Breast epithelium (tissue), 3 donors: ENCODE measurements at regions not wholly inside any gene's neighbourhood (a gene's known extent, or its start where the extent isn't known, plus 50 kb on each side); places are given as distances from the start of the nearest gene placed in this dataset.

Experiments
- POLR2AphosphoS5 ChIP-seq, 3 donors: sonication (generic); formaldehyde crosslinking; IDR thresholded peaks; one replicate each; pipeline ENCODE4 v1.6.1; 2017; ENCODE audit warnings: antibody characterized with exemption in 3 of 3
- TF ChIP-seq, protein P1 (sequence below), 3 donors: fragments of 450-650 bp; IDR thresholded peaks; one replicate each; pipeline ENCODE4 v1.5.1; 2016 to 2017; ENCODE audit warnings: antibody characterized with exemption in 3 of 3, mild to moderate bottlenecking in 3 of 3, moderate library complexity in 3 of 3

DNA sequence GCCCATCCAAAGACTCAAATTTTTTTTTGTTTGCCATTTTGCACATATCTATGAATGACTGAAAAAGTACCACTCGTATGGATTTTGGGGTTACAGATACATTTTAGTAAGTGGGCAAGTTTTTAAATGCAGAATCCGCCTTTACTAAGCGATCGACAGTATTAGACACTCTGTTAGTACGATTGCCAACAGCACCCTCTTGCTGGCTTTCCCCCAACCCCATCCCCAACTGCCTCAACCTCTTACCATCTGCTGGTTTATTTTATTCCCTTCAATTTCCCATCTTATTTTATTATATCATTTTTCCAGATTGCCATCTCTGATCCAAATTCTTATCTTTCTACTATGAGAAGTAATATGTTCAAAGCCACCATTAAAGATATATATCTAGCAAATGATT, 244.8 kb downstream of the LRRIQ3 start:
- TF ChIP-seq, protein P1, sequence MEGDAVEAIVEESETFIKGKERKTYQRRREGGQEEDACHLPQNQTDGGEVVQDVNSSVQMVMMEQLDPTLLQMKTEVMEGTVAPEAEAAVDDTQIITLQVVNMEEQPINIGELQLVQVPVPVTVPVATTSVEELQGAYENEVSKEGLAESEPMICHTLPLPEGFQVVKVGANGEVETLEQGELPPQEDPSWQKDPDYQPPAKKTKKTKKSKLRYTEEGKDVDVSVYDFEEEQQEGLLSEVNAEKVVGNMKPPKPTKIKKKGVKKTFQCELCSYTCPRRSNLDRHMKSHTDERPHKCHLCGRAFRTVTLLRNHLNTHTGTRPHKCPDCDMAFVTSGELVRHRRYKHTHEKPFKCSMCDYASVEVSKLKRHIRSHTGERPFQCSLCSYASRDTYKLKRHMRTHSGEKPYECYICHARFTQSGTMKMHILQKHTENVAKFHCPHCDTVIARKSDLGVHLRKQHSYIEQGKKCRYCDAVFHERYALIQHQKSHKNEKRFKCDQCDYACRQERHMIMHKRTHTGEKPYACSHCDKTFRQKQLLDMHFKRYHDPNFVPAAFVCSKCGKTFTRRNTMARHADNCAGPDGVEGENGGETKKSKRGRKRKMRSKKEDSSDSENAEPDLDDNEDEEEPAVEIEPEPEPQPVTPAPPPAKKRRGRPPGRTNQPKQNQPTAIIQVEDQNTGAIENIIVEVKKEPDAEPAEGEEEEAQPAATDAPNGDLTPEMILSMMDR (IDR thresholded peaks at IDR 0.05) = no peak
- no peak for TF ChIP-seq POLR2AphosphoS5 (IDR thresholded peaks at IDR 0.05)
